GM18858 (cell line): ENCODE measurements at regions not wholly inside any gene's neighbourhood (a gene's known extent, or its start where the extent isn't known, plus 50 kb on each side); places are given as distances from the start of the nearest gene placed in this dataset.

Experiments used
- ATAC-seq: cut with Tn5 transposase; IDR thresholded peaks from one replicate; pipeline ENCODE4 v1.9.1; 2021; ENCODE audit not compliant: unreplicated experiment

- ATAC-seq, result no peak
Observed at GRCh38 chr3:18648159-18648558, 223.0 kb upstream of the SATB1 start.

DNA sequence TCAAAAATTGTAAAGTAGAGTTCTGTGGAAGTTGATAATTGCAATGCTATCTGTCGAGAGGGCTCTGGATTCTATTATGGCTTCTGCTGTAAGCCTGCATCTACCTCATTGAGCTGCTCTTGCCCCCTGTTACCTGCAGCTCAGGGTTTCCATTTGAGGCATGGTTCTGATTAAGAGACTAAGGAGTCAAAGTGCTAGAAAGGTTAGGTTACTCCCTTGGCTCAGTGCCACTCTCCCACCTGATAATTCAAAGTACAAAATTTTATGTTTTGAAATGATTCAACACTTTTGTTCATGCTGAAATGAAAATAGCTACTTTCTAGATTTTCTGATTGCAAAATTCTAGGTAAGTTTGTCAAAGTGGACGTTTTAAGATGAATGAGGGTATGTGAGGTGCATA, 220.5 kb upstream of the SATB1 start:
- no peak for ATAC-seq

DNA sequence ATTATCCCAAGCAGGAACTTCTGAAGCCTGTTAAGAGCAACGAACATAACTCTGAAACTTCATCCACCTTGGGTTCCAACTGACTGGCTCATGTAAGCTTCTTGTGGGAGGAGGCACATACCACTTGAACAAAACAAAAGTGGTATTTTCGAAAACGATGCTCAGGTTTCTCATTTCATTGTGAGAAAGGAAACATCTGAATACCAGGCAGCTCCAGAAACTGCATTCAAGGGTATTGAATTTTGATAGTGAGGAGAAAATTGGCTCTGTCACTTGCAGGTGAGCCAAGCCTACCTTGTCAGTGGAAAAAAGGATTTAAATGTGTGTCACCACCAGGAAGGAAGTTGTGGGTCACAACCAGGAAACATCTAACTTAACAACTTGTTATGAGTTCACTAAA, 218.1 kb upstream of the SATB1 start:
- no peak for ATAC-seq

GRCh38 chr3:18641916-18642315, 216.8 kb upstream of the SATB1 start:
- ATAC-seq, result no peak

- ATAC-seq, result no peak
Observed at GRCh38 chr3:18635215-18635614, 210.1 kb upstream of the SATB1 start.

- no peak for ATAC-seq
Observed at GRCh38 chr3:18634461-18634860, 209.3 kb upstream of the SATB1 start.

- no peak for ATAC-seq
Observed at GRCh38 chr3:18633002-18633401, 207.9 kb upstream of the SATB1 start.

- no peak for ATAC-seq
Observed at GRCh38 chr3:18630295-18630694, 205.2 kb upstream of the SATB1 start.

DNA sequence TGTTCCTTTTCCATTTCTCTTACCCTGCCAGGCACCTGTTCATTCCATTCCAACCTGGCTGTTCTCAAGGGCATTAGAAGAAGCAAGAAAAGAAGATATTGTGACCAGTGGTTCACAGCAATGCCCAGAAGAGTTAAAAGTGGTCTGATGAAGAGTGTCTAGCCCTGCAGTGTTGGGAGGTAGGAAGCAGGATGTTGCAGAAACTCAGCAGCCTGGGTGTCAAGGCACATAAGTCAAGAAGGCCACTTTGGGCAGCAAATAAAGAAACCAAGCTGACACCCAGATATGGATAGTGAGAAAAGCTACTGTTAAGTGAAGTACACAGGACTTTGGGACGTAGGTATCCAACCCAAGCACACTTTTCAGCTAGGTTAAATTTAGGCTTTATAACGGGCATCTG, 199.9 kb upstream of the SATB1 start:
- ATAC-seq, result no peak

DNA sequence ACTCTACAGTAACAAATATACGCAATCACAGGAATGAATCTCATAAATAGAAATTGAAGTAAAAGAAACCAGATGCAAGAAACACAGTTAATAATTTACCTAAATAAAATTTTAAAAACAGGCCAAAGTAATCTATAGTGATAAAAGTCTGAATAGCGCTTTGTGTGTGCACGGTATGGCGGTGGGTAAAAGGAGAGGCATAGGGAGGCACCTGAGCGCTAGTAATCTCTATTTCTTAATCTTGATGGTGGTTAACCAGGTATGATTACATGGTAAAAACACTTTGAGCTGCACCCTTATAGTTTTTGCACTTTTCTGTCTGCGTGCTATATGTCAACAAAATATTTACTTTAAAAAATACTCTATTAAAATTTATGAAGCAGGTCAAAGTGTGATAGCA, 198.1 kb upstream of the SATB1 start:
- ATAC-seq, result no peak

- no peak for ATAC-seq
Observed at GRCh38 chr3:18618723-18619122, 193.6 kb upstream of the SATB1 start.

GRCh38 chr3:18611991-18612390, 186.9 kb upstream of the SATB1 start:
- ATAC-seq, result no peak

DNA sequence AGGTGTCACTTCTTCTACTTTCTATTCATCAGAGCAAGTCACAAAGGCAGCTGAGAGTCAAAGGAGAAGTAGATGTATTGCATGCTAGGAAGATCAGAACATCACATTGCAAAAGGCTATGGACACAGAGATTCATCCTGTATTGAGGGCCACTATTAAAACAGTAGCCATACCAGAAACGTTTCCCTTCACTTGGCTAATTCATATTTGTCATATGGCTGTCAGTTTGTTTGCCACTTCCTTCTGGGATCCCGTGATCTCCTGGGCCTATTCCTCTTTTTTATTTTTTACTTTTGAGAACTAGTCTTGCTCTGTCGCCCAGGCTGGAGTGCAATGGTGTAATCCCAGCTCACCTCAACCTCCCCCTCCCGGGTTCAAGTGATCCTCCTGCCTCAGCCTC, 184.0 kb upstream of the SATB1 start:
- ATAC-seq, result no peak

- ATAC-seq, result no peak
Observed at GRCh38 chr3:18597919-18598318, 172.8 kb upstream of the SATB1 start.

GRCh38 chr3:18593231-18593630, 168.1 kb upstream of the SATB1 start:
- no peak for ATAC-seq

DNA sequence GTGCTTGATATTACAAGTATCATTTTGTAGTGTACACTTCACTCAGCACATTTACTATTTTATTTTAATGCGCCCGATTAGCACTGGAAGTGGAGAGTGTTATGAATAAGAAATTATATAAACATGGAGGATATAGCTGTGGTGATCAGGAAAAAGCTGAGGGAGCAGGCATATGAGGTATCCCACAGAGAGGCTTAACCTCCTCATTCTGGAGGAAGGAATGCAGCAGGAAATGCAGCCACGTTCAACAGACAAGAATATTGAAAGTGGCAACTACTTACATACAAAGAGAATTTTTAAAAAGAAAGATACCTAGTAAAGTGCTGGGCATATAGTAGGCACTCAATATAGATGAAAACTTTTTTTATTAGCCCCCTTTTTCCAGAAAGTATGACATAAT, 166.0 kb upstream of the SATB1 start:
- no peak for ATAC-seq

DNA sequence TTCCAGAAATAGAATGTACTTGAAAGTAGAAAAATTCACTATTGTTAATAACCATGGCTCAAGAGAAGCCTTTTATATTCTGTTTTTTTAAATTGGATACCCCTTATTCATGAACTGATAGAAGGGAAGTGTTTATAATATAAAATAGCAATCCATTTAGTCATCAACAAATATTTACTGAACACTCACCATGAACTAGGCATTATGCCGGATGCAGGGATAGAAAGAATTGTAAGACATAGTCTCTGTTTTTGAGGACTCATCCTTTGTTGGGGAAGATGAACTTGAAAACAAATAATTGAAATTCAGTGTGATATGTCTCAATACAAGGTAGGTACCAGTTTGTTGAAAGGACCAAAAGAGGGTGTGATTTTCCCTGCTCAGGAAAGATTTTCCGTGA, 160.9 kb upstream of the SATB1 start:
- no peak for ATAC-seq

- ATAC-seq, result no peak
Observed at GRCh38 chr3:18585004-18585968, 160.1 kb upstream of the SATB1 start.

DNA sequence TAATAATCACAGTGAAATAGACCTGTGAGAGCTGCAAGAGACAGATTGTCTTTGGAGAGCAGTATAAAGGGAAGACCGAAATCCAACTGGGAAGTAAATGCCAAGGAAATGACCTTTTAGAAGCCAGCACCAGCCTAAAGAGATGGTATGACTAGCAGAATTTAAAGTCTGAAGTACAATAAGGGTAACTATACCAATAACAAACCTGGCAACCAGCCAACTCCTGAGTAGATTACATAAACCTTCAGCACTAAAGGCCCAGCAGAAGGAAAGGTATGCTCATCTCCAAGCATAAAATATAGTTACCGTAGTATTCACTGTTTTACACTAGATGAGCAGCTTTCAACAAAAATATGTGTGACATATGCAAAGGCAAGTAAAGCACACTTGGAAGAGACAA, 155.1 kb upstream of the SATB1 start:
- no peak for ATAC-seq

GRCh38 chr3:18579661-18580060, 154.5 kb upstream of the SATB1 start:
- no peak for ATAC-seq

DNA sequence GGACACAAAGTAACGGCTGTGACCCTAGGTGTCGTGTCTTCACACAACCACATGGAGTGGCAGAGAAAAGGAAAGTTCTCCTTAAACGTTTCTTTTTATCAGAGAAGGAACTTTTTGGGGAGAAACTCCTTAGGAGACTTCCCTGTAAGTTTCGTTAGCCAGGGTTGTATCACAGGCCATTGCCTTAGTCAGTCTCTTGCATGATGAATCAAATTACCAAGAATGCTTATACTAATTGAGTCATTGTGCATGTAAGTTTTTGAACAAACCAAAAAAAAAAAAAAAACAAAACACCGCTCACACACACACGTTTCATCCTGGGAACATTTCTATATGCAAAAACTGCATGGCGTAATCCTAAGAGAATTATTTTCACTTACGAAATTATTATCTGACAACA, 150.4 kb upstream of the SATB1 start:
- no peak for ATAC-seq

GRCh38 chr3:18572809-18573208, 147.7 kb upstream of the SATB1 start:
- ATAC-seq, result no peak

DNA sequence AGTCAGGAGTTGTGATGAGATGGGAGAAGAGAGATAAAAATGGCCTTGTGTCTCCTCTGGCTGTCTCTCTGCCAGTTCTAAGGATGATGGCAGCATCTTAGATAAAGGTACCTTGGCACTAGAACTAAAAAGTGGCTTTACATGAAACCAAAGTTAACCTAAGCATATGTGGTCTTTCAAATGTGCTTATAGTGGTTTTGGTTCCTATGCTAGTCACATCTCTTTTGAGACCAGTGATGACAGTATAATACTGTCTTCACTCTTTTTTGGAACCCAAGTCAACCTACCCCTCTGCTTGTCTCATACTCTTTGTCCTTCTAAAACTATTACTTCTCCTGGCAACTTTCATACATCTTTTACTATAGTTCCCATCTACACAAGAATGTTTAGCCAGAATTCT, 142.2 kb upstream of the SATB1 start:
- no peak for ATAC-seq
